ENCODE measurements at regions not wholly inside any gene's neighbourhood (a gene's known extent, or its start where the extent isn't known, plus 50 kb on each side); places are given as distances from the start of the nearest gene placed in this dataset.
A peak's percentile ranks its signal among the peaks of the same experiment; 100 is the strongest.
"Not testable (repeated sequence)": the region's sequence is repeated elsewhere in the genome, so short reads cannot be mapped to it uniquely, and the experiment has no call there.

DNA sequence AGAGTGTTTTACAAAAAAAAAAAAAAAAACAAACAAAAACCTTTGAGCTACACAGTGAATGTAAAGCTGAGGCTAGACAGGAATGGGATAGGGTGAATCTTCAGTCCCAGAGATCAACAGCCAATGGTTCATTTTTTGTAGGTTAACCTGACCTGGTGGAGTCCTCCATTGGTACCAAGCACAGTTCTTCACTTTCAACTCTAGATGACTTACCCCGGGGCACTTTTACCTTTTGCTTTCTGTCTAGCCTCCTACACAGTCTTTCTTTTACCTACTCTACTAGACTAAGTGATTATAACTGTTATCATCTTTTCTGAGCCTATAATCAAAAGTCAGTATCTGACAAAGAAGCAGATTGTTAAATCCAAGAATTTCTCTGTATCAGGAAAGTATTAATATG, 50.9 kb downstream of the ANXA2R start:
- no peak for DNase-seq (ENCODE audit: low spot score)

DNA sequence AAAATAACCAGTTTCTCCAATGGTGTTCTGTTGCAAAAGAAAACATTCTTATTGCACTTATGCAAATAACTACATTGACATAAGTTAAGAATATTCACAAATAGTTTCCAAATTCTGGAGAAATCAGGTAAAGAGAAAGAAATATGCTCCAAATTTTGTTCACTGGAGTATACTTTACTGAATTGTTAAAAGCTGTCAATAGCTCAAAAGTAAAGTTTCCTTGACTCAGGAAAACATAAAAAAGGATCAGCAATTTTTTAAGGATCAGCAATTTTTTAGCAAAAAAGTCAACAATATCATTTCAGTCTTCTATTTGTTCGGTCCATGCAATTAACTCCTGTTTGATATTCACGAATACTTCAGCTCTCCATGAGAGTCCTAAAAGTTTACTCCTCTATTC, 51.6 kb downstream of the ANXA2R start:
- no peak for DNase-seq (ENCODE audit: low spot score)

DNA sequence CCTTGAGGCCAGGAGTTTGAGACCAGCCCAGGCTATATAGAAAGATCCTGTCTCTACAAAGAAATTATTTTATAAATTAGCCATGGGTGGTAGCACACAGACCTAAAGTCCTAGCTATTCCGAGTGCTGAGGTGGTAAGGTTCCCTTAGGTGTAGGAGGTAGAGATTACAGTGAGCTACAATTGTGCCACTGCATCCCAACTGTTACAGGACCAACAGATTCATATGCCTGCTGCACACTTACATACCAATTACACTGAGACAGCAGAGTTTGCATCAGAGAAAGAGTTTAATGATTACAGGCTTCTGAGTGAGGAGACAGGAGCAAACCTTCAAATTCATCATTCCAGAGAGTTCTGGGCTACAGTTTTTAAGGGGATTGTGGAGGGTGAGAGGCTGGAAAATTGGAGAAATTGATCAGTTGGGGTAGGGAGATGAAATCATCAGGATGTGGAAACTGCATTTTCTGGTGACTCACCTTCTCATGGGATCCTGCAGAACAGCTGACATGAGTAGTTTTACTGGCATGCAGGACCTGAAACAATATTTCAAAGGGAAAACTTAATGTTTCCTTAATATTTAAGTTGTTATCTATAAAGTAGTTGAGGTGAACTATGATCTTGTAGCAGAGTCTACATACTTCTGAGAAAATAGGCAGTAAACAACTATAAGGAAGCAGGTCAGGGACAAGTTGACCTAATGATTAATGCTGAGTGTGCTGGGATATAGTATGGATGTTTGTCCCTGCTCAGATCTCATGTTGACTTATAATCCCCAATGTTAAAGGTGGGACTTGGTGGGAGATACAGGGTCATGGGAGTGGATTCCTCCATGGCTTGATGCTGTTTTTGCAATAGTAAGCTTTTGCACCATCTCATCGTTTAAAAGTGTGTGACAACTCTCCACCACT, 54.7 kb downstream of the ANXA2R start:
- DNase-seq (ENCODE audit: low spot score) = no peak

DNA sequence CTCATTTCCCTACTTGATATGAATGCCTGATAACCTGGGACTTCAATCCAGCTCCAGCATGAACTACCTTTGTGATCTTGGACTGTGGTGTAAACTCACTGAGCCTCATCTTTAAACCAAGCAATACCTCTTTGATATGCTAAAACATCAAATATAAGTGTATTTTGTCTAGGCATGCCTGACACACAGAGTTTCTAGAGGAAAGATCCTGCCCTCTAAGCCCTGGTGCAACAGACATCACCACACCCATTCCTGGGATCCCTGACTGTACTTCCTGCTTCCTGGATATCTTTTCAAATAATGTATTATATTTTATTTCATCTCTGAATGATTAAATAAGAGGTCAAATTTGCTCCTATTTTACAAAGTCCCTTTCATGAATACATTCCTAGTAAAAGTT, 55.8 kb downstream of the ANXA2R start:
- no peak for DNase-seq (ENCODE audit: low spot score)

DNA sequence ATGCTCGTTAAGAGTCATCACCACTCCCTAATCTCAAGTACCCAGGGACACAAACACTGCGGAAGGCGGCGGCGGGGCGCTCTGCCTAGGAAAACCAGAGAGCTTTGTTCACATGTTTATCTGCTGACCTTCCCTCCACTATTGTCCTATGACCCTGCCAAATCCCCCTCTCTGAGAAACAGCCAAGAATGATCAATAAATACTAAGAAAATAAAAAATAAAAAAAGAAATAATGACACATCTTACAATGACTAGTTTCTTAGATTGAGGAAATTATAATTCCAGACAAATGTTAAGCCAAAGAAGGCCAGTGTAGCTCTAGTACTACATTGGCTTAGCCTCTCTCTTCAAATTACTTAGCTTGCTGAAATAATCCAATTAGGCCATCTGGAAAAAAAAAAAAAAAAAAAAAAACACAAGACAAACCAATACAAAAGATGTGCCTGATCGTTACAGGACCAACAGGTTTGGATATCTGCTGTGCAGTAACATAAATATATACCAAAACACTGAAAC, 58.0 kb downstream of the ANXA2R start:
- DNase-seq (ENCODE audit: low spot score) = no peak

DNA sequence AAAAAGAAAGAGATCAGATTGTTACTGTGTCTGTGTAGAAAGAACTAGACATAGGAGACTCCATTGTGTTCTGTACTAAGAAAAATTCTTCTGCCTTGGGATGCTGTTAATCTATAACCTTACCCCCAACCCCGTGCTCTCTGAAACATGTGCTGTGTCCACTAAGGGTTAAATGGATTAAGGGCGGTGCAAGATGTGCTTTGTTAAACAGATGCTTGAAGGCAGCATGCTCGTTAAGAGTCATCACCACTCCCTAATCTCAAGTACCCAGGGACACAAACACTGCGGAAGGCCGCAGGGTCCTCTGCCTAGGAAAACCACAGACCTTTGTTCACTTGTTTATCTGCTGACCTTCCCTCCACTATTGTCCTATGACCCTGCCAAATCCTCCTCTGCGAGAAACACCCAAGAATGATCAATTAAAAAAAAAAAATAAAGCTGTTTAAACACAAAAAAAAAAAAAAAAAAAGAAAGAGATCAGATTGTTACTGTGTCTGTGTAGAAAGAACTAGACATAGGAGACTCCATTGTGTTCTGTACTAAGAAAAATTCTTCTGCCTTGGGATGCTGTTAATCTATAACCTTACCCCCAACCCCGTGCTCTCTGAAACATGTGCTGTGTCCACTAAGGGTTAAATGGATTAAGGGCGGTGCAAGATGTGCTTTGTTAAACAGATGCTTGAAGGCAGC, 58.6 kb downstream of the ANXA2R start:
- not testable (repeated sequence) for DNase-seq (ENCODE audit: low spot score)

DNA sequence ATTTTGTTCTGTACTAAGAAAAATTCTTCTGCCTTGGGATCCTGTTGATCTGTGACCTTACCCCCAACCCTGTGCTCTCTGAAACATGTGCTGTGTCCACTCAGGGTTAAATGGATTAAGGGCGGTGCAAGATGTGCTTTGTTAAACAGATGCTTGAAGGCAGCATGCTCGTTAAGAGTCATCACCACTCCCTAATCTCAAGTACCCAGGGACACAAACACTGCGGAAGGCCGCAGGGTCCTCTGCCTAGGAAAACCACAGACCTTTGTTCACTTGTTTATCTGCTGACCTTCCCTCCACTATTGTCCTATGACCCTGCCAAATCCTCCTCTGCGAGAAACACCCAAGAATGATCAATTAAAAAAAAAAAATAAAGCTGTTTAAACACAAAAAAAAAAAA, 59.1 kb downstream of the ANXA2R start:
- not testable (repeated sequence) for DNase-seq (ENCODE audit: low spot score)

DNA sequence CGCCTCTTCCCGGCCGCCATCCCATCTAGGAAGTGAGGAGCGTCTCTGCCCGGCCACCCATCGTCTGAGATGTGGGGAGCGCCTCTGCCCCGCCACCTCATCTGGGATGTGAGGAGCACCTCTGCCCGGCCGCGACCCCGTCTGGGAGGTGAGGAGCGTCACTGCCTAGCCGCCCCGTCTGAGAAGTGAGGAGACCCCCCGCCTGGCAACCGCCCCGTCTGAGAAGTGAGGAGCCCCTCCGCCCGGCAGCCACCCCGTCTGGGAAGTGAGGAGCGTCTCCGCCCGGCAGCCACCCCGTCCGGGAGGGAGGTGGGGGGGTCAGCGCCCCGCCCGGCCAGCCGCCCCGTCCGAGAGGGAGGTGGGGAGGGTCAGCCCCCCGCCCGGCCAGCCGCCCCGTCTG, 59.7 kb downstream of the ANXA2R start:
- not testable (repeated sequence) for DNase-seq (ENCODE audit: low spot score)

DNA sequence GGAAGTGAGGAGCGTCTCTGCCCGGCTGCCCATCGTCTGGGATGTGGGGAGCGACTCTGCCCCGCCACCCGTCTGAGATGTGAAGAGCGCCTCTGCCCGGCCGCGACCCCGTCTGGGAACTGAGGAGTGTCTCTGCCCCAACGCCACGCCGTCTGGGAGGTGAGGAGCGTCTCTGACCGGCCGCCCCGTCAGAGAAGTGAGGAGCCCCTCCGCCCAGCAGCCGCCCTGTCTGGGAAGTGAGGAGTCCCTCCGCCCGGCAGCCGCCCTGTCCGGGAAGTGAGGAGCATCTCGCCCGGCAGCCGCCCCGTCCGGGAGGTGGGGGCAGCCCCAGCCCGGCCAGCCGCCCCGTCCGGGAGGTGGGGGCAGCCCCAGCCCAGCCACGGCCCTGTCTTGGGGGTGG, 60.9 kb downstream of the ANXA2R start:
- not testable (repeated sequence) for DNase-seq (ENCODE audit: low spot score)

DNA sequence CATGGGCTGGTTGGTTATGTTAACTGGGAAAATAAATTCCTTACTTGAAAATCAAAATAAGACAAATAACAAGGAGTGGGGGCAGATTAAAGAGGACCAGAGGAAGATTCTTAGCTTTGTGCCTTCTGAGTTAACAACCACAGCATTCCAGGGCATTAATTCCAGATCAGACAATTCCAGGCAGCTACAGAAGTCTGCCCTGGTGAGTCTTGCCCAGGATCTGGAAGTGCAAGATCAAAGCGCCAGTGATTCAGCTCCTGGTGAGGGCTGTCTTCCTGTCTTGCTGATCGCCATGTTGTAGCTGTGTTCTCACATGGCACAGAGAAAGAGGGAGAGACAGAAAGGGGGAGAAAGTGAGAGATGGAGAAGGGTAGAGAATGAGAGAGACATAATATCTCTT, 65.6 kb downstream of the ANXA2R start:
- DNase-seq (ENCODE audit: low spot score) = no peak

DNA sequence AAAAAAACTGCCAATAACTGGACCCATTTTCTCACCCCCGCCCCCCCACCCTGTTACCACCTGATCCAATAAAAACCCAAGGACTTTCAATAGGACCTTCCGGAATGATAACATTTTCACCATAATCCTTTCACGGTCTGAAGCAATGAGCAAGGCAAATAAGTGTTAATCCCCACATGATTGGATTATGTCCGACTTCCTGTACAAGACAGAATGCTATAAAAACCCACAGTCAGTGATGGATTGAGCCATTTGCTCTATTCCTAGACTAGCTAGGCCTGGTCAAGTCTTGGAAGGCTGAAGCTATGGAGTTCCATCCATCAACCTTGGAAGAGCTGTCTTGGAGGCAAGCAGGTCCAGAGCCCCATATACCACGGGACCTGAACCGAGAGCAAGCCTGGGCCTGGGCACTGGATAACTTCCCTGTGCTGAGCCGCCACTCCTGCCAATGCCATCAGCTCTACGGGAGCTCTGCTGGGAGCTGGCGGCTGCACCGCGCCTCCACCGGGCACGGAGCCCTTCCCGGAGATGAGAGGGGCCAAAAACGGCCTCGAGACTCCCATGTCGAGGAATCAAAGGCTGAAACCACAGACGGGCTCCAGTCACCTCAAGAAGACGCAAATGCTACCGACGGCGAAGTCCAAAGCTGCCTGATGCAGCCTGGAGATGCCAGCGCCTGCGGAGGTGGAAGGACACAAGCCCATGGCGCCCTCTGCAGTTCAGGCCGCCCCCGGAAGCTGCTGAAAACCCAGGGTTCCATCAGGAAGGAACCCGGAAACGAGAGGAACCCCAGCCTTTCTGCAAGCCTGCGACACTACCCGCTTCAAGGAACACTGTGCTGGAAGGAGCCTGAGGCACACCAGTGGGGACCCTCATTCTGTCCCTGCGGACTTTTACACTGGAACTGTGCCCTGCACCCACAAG, 69.2 kb downstream of the ANXA2R start:
- DNase-seq (ENCODE audit: low spot score) = no peak

DNA sequence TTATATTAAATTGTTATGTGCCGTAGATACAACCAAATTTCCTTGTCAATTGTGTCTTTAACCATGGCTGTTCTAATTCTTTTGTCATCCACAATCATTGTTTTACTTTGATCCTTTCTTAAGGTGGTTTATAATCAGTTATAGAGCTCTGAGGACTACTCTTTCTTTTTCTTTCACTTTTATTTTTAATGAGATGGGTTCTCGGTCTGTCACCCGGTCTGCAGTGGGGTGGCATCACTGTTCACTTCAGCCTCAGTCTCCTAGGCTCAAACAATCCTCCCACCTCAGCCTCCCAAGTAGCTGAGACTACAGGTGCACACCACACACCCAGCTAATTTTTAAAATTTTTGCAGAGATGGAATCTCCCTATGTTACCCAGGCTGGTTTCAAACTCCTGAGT, 74.2 kb downstream of the ANXA2R start:
- DNase-seq (ENCODE audit: low spot score) = no peak

DNA sequence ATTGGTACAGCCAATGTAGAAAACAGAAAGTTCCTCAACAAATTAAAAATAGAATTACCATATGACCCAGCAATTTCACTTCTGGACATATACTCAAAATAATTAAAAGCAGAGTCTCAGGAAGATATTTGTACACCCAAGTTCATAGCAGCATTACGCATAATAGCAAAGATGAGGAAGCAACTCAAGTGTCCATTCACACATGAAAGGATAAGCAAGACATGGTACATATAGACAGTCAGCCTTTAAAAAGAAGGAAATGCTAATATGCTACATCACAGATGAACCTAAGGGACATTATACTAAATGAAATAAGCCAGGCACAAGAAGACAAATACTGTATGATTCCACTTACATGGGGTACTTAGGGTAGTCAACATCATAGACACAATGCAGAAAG, 76.7 kb downstream of the ANXA2R start:
- DNase-seq (ENCODE audit: low spot score) = no peak

DNA sequence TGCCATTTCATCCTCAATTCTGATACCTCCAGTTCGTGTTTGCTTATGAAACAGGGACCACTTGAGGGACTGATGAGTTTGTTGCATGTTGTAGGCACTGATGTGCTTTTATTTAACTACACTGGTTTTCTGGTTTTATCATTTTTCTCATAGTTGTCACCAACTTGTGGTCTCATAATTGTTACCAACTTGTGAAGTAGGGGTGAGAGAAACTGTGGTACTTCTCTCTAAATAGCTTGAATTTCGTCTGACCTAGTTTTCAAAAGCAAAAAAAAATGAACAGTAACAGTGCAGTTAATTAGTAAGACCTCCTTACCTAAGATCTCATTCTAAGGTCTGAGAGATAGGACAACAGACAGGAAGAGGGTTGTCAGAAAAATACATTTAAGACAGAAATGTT, 78.0 kb downstream of the ANXA2R start:
- DNase-seq (ENCODE audit: low spot score) = no peak

DNA sequence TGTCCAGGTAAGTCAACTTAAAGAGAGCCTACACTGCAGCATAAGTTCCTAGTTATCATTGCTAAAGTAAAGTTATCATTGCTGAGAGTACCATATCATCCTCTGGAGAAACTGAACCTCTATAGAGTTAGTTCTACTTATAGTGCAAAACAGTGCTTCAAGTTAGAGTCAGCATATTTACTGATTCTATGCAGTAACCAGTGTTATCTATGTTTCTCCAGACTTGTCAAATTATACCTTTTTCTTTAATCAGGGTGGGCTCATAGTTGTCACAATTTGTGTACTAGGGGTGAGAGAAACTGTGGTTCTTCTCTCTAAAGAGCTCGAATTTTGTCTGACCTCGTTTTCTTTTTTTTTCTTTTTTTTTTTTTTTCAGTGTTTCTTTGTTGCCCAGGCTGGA, 79.6 kb downstream of the ANXA2R start:
- DNase-seq (ENCODE audit: low spot score) = no peak

DNA sequence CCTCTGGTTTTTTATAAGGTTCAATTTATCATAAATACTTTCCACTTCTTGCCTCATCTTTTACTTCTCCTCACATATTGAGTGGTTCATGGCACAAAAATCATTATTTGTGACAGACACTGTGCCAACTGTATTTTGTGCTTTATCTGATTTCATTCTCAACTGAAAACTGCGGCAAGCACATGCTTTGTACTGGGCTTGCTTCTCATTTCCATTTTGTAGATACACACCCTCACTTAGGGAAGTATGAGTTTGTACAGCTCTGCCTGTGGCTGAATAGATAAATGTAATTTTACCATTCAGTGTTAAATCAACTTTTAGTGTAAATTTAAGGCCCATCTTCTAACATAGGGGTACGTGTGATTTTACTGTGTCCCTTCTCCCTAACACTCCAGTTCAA, 83.6 kb downstream of the ANXA2R start:
- no peak for DNase-seq (ENCODE audit: low spot score)

DNA sequence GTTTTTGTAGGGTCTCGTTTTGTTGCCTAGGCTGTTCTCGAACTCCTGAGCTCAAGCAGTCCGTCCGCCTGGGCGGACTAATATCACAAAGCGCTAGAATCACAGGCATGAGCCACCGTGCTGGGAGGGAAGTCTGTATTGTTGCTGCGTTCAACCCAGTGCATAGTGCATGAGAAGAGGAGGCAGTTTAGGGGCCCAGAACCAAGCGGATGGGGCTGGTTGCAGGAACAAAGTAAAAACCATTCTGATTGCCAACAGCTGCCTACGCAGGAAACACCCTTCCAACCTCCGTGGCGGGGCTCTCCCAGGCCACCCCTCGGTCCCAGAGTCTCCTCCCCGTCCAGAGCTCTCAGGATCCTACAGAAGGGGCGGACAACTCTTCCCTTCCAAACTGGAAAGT, 87.1 kb downstream of the ANXA2R start:
- DNase-seq (ENCODE audit: low spot score) = no peak

DNA sequence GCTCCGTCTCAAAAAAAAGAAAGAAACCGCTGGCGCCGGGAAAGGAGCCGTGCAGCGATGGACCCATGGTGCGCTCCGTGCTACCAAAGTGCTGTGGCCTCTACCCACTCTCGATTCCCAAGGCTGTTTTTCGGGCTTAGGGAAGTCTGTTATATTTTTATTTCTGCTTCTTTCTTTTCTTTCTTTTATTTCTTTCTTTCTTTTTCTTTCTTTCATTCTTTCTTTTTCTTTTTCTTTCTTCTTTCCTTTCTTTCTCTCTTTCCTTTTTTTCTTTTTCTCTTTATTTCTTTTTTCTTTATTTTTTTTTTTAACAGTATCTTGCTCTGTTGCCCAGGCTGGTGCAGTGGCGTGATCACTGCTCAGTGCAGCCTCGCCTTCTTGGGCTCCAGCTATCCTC, 87.5 kb downstream of the ANXA2R start:
- no peak for DNase-seq (ENCODE audit: low spot score)

DNA sequence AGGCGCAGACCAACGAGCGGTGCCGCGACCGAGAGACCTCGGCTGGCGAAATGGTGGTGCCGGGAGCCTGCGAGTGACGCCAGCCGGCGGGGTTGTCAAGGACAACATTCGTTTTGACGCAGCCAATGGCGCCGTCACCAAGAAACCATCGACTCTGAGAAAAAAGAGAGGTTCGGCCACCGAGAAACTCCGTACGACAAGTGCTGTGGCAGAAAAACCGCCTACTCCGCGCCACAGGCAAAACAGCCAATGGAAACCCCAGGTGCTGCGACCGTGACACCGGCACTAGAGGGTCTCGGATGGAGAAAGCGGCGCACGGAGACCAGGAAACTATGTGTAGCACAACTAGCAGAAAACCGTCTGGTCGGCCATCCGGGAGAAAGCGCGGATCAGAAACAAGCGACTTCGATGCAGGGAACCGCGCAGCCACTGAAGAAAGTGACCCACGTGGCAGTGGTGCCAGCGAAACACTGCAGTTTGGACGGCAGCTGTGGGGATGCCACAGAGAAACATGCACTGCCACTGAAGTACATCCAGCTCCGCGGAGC, 88.8 kb downstream of the ANXA2R start:
- peak; percentile 72 for DNase-seq (ENCODE audit: low spot score)

DNA sequence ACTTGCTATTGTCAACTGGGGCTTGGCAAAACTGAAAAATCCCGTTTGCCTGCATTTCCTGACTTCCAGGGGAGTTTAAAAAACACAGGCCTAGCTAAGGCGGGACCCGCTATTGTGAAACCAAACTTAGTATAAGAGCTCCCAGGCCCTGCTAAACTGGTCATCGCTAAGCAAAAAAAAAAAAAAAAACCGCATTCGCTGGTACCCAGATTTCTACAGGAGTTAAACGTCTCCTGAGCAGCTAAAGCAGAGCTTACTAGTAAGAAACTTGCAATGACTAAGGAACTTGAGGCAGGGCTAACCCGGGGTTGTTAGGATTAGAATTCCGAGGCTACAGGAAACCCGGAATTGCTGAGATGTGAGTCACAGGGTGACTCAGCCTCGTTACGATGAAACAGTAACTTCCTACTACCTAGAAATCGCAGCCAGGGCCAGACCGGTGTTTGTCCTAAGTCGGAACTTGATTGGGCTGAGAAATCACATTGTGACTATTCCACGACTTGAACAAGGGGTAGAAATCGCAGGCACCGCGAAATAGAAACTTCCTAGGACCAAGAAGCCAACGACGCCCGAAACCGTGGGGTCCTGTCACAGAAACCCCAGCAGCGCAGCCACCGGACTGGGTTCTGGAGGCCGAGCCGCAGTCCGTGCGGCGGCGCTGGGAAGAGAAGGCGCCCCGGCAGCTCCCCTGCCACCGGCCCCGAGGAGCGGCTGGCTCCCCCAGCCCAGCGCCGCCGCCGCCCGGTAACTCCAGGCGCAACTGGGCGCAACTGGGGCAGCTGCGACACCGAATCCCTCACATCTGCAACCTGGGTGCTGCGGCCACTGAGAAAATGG, 89.4 kb downstream of the ANXA2R start:
- peak; percentile 87 for DNase-seq (ENCODE audit: low spot score)

DNA sequence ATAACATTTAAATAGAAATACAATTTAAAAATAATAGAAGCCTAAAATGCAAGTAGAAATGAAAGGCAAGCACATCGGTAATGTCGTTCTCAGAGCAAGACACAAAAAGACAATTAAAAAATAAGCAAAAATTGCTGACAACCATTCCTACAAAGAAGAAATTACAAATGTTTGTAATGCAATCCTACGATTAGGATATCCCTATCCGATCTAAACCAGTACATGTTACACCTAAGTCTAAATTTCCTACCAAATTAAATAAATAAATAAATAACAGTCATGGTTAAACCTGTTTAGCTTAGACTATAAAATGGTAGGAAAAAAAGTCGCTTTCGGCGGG, 90.0 kb downstream of the ANXA2R start:
- DNase-seq (ENCODE audit: low spot score) = no peak

Data from activated CD4-positive, alpha-beta T cell treated with anti-CD3 and anti-CD28 coated beads, Interleukin-2, Interleukin-4, amounts not matched to agents 100 ng/mL and 50 ng/mL, durations not matched to agents 16 hours and 8 hours (primary cell).